ENCODE measurements at regions not wholly inside any gene's neighbourhood (a gene's known extent, or its start where the extent isn't known, plus 50 kb on each side); places are given as distances from the start of the nearest gene placed in this dataset.

GRCh38 chr10:7027913-7028808, 382.7 kb downstream of the SFMBT2 start:
- Histone ChIP-seq H3K36me3 (ENCODE audit: insufficient read depth, low read length) (no peaks in the 10 kb centered on the region), H3K27me3 (ENCODE audit: insufficient read depth, low read length) (no peaks in the 10 kb centered on the region), H3K27ac (ENCODE audit: low read depth, low read length) (no peak overlapping the region), H2AFZ (ENCODE audit: low read length, unreplicated experiment) (no peak overlapping the region), H3K4me3 (ENCODE audit: low read depth, low read length) (no peak overlapping the region), H3K79me2 (ENCODE audit: control insufficient read depth, insufficient read depth, low read length, unreplicated experiment) (no peaks in the 10 kb centered on the region), H3K4me1 (ENCODE audit: control insufficient read depth, insufficient read depth, low read length, unreplicated experiment) (no peaks in the 10 kb centered on the region)

DNA sequence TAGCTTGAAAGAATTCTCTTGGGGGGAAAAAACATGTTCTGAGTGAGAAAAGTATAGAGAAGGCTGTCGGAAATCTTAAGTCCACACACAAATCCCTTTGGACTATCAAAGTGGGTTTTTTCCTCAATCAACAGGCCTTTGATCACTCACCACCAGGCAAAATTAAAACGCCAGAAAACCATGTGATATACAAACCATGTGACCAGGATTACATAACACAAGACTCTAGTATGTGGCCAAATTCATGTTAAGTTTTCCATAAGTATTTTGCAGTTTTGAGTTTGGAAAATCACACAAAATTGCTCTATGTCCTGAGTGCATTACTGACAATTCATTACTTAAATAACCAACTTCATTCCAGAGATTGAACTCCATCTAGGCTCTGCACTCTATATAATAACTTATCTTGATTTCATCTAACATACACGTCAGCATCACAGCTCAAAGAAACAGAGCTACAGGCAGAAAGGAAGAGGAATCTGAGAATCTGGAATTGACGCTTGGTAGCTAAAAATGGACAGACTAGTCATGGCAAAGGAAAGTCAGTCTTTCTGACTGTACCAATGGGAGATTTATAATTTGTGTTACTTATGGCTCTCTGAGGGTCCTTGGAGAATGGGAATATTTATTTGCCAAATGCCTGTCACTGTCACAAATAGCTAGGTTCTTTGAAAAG, 383.5 kb downstream of the SFMBT2 start:
- no peaks in the 10 kb centered on the region for H3K36me3 ChIP-seq (ENCODE audit: insufficient read depth, low read length)
- H3K27ac ChIP-seq (ENCODE audit: low read depth, low read length): no peak overlapping the region
- H2AFZ ChIP-seq (ENCODE audit: low read length, unreplicated experiment): no peak overlapping the region
- H3K79me2 ChIP-seq (ENCODE audit: control insufficient read depth, insufficient read depth, low read length, unreplicated experiment): no peaks in the 10 kb centered on the region
- no peak overlapping the region for H3K4me3 ChIP-seq (ENCODE audit: low read depth, low read length)
- no peaks in the 10 kb centered on the region for H3K27me3 ChIP-seq (ENCODE audit: insufficient read depth, low read length)
- no peaks in the 10 kb centered on the region for H3K4me1 ChIP-seq (ENCODE audit: control insufficient read depth, insufficient read depth, low read length, unreplicated experiment)

GRCh38 chr10:7026818-7027217, 384.0 kb downstream of the SFMBT2 start:
- Histone ChIP-seq H3K36me3 (ENCODE audit: insufficient read depth, low read length) (no peaks in the 10 kb centered on the region), H3K4me3 (ENCODE audit: low read depth, low read length) (no peak overlapping the region), H3K27me3 (ENCODE audit: insufficient read depth, low read length) (no peaks in the 10 kb centered on the region), H3K27ac (ENCODE audit: low read depth, low read length) (no peak overlapping the region), H3K79me2 (ENCODE audit: control insufficient read depth, insufficient read depth, low read length, unreplicated experiment) (no peaks in the 10 kb centered on the region), H3K4me1 (ENCODE audit: control insufficient read depth, insufficient read depth, low read length, unreplicated experiment) (no peaks in the 10 kb centered on the region), H2AFZ (ENCODE audit: low read length, unreplicated experiment) (no peak overlapping the region)

DNA sequence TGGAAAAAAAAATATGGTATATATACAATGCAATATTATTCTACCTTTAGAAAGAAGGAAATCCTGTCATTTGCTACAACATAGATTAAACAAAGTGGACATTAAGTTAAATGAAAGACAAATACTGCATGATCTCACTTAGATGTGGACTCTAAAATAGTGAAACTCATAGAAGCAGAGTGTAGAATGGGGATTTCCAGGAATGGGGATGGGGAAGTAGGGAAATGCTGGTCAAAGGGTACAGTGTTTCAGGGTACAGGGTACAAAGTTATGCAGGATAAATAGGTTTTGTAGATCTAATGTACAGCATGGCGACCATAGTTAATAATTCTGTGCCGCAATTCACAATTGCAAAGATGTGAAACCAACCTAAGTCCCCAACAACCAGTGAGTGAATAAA, 385.5 kb downstream of the SFMBT2 start:
- Histone ChIP-seq H2AFZ (ENCODE audit: low read length, unreplicated experiment) (no peak overlapping the region), H3K4me1 (ENCODE audit: control insufficient read depth, insufficient read depth, low read length, unreplicated experiment) (no peaks in the 10 kb centered on the region), H3K36me3 (ENCODE audit: insufficient read depth, low read length) (no peaks in the 10 kb centered on the region), H3K79me2 (ENCODE audit: control insufficient read depth, insufficient read depth, low read length, unreplicated experiment) (no peaks in the 10 kb centered on the region), H3K27ac (ENCODE audit: low read depth, low read length) (no peak overlapping the region), H3K4me3 (ENCODE audit: low read depth, low read length) (no peak overlapping the region), H3K27me3 (ENCODE audit: insufficient read depth, low read length) (no peaks in the 10 kb centered on the region)

- Histone ChIP-seq H2AFZ (ENCODE audit: low read length, unreplicated experiment) (no peak overlapping the region), H3K79me2 (ENCODE audit: control insufficient read depth, insufficient read depth, low read length, unreplicated experiment) (no peaks in the 10 kb centered on the region), H3K4me1 (ENCODE audit: control insufficient read depth, insufficient read depth, low read length, unreplicated experiment) (no peaks in the 10 kb centered on the region), H3K27ac (ENCODE audit: low read depth, low read length) (no peak overlapping the region), H3K27me3 (ENCODE audit: insufficient read depth, low read length) (no peaks in the 10 kb centered on the region), H3K36me3 (ENCODE audit: insufficient read depth, low read length) (no peaks in the 10 kb centered on the region), H3K4me3 (ENCODE audit: low read depth, low read length) (no peak overlapping the region)
Observed at GRCh38 chr10:7015457-7015856, 395.4 kb downstream of the SFMBT2 start.

GRCh38 chr10:7014721-7015120, 396.1 kb downstream of the SFMBT2 start:
- H3K27me3 ChIP-seq (ENCODE audit: insufficient read depth, low read length): no peaks in the 10 kb centered on the region
- no peak overlapping the region for H2AFZ ChIP-seq (ENCODE audit: low read length, unreplicated experiment)
- H3K36me3 ChIP-seq (ENCODE audit: insufficient read depth, low read length): no peaks in the 10 kb centered on the region

GRCh38 chr10:7011994-7012393, 398.8 kb downstream of the SFMBT2 start:
- H3K79me2 ChIP-seq (ENCODE audit: control insufficient read depth, insufficient read depth, low read length, unreplicated experiment): no peaks in the 10 kb centered on the region
- no peaks in the 10 kb centered on the region for H3K27me3 ChIP-seq (ENCODE audit: insufficient read depth, low read length)
- no peak overlapping the region for H3K27ac ChIP-seq (ENCODE audit: low read depth, low read length)
- H3K4me1 ChIP-seq (ENCODE audit: control insufficient read depth, insufficient read depth, low read length, unreplicated experiment): no peaks in the 10 kb centered on the region
- no peak overlapping the region for H3K4me3 ChIP-seq (ENCODE audit: low read depth, low read length)
- H3K36me3 ChIP-seq (ENCODE audit: insufficient read depth, low read length): no peaks in the 10 kb centered on the region
- no peak overlapping the region for H2AFZ ChIP-seq (ENCODE audit: low read length, unreplicated experiment)

More at GRCh38 chr10:7014721-7015120, 396.1 kb downstream of the SFMBT2 start:
- Histone ChIP-seq H3K4me1 (ENCODE audit: control insufficient read depth, insufficient read depth, low read length, unreplicated experiment) (no peaks in the 10 kb centered on the region), H3K27ac (ENCODE audit: low read depth, low read length) (no peak overlapping the region), H3K4me3 (ENCODE audit: low read depth, low read length) (no peak overlapping the region), H3K79me2 (ENCODE audit: control insufficient read depth, insufficient read depth, low read length, unreplicated experiment) (no peaks in the 10 kb centered on the region)

- H3K27ac ChIP-seq (ENCODE audit: low read depth, low read length): no peak overlapping the region
- H3K36me3 ChIP-seq (ENCODE audit: insufficient read depth, low read length): no peaks in the 10 kb centered on the region
- H3K4me3 ChIP-seq (ENCODE audit: low read depth, low read length): no peak overlapping the region
- no peaks in the 10 kb centered on the region for H3K4me1 ChIP-seq (ENCODE audit: control insufficient read depth, insufficient read depth, low read length, unreplicated experiment)
- no peaks in the 10 kb centered on the region for H3K27me3 ChIP-seq (ENCODE audit: insufficient read depth, low read length)
- H2AFZ ChIP-seq (ENCODE audit: low read length, unreplicated experiment): no peak overlapping the region
- no peaks in the 10 kb centered on the region for H3K79me2 ChIP-seq (ENCODE audit: control insufficient read depth, insufficient read depth, low read length, unreplicated experiment)
Observed at GRCh38 chr10:7008645-7009044, 402.2 kb downstream of the SFMBT2 start.

- H3K79me2 ChIP-seq (ENCODE audit: control insufficient read depth, insufficient read depth, low read length, unreplicated experiment): no peaks in the 10 kb centered on the region
- H3K36me3 ChIP-seq (ENCODE audit: insufficient read depth, low read length): no peaks in the 10 kb centered on the region
- no peaks in the 10 kb centered on the region for H3K27me3 ChIP-seq (ENCODE audit: insufficient read depth, low read length)
- no peak overlapping the region for H2AFZ ChIP-seq (ENCODE audit: low read length, unreplicated experiment)
- no peaks in the 10 kb centered on the region for H3K4me1 ChIP-seq (ENCODE audit: control insufficient read depth, insufficient read depth, low read length, unreplicated experiment)
- H3K27ac ChIP-seq (ENCODE audit: low read depth, low read length): no peak overlapping the region
- H3K4me3 ChIP-seq (ENCODE audit: low read depth, low read length): no peak overlapping the region
Observed at GRCh38 chr10:7007600-7008190, 403.1 kb downstream of the SFMBT2 start.

- Histone ChIP-seq H3K4me1 (ENCODE audit: control insufficient read depth, insufficient read depth, low read length, unreplicated experiment) (no peaks in the 10 kb centered on the region), H3K27me3 (ENCODE audit: insufficient read depth, low read length) (no peaks in the 10 kb centered on the region), H3K4me3 (ENCODE audit: low read depth, low read length) (no peak overlapping the region), H2AFZ (ENCODE audit: low read length, unreplicated experiment) (no peak overlapping the region), H3K79me2 (ENCODE audit: control insufficient read depth, insufficient read depth, low read length, unreplicated experiment) (no peaks in the 10 kb centered on the region), H3K27ac (ENCODE audit: low read depth, low read length) (no peak overlapping the region), H3K36me3 (ENCODE audit: insufficient read depth, low read length) (no peaks in the 10 kb centered on the region)
Observed at GRCh38 chr10:7006566-7006965, 404.3 kb downstream of the SFMBT2 start.

All from ACC112 (cell line).